GM12872 (cell line): ENCODE measurements at regions not wholly inside any gene's neighbourhood (a gene's known extent, or its start where the extent isn't known, plus 50 kb on each side); places are given as distances from the start of the nearest gene placed in this dataset.

Source experiments
- CTCF ChIP-seq: IDR thresholded peaks from 3 replicates; pipeline ENCODE4 v1.5.1; 2011; ENCODE audit warnings: low read depth, mild to moderate bottlenecking, low read length, moderate library complexity; ENCODE audit not compliant: insufficient read depth

- no peak for TF ChIP-seq CTCF
These were observed 200.2 kb upstream of the PHF14 start for GRCh38 chr7:10773430-10773829.

GRCh38 chr7:10779465-10780399 lies 193.9 kb upstream of the PHF14 start:
- no peak for TF ChIP-seq CTCF

- TF ChIP-seq CTCF = no peak
These were observed 193.3 kb upstream of the PHF14 start for GRCh38 chr7:10780400-10780747.

- no peak for TF ChIP-seq CTCF
These were observed 184.5 kb upstream of the PHF14 start for GRCh38 chr7:10789170-10789569.

- no peak for TF ChIP-seq CTCF
These were observed 182.8 kb upstream of the PHF14 start for GRCh38 chr7:10790910-10791309.

GRCh38 chr7:10793995-10794775 lies 179.5 kb upstream of the PHF14 start:
- TF ChIP-seq CTCF = no peak

GRCh38 chr7:10797157-10797556 lies 176.5 kb upstream of the PHF14 start:
- no peak for TF ChIP-seq CTCF
